ENCODE measurements at regions not wholly inside any gene's neighbourhood (a gene's known extent, or its start where the extent isn't known, plus 50 kb on each side); places are given as distances from the start of the nearest gene placed in this dataset.

- DNase-seq = no peak
- no peak for TF ChIP-seq CTCF (IDR thresholded peaks at IDR 0.05; ENCODE audit: partially characterized antibody, unreplicated experiment)
- Mint-ChIP-seq H3K36me3 (ENCODE audit: unreplicated experiment) (no peaks in the 10 kb centered on the region), H3K4me3 (ENCODE audit: unreplicated experiment) (peak overlapping the region; percentile 40), H3K27ac (ENCODE audit: unreplicated experiment) (peak overlapping the region; percentile 94), H3K9me3 (ENCODE audit: unreplicated experiment) (no peaks in the 10 kb centered on the region), H3K4me1 (ENCODE audit: low read depth, unreplicated experiment) (peaks cover 34% of the 10 kb centered on the region), H3K27me3 (ENCODE audit: unreplicated experiment) (peaks cover 3% of the 10 kb centered on the region)
Observed at GRCh38 chr5:124908581-124909451, 162.4 kb upstream of the ZNF608 start.

- DNase-seq = no peak
- peaks cover 3% of the 10 kb centered on the region for H3K27me3 Mint-ChIP-seq (ENCODE audit: unreplicated experiment)
- no peaks in the 10 kb centered on the region for H3K9me3 Mint-ChIP-seq (ENCODE audit: unreplicated experiment)
- peaks cover 34% of the 10 kb centered on the region for H3K4me1 Mint-ChIP-seq (ENCODE audit: low read depth, unreplicated experiment)
- no peaks in the 10 kb centered on the region for H3K36me3 Mint-ChIP-seq (ENCODE audit: unreplicated experiment)
- no peak for TF ChIP-seq CTCF (IDR thresholded peaks at IDR 0.05; ENCODE audit: partially characterized antibody, unreplicated experiment)
- no peak overlapping the region for H3K4me3 Mint-ChIP-seq (ENCODE audit: unreplicated experiment)
- peak overlapping the region; percentile 94 for H3K27ac Mint-ChIP-seq (ENCODE audit: unreplicated experiment)
Observed at GRCh38 chr5:124909734-124910133, 163.3 kb upstream of the ZNF608 start.

GRCh38 chr5:124910354-124911016, 164.0 kb upstream of the ZNF608 start:
- Mint-ChIP-seq H3K4me1 (ENCODE audit: low read depth, unreplicated experiment) (peaks cover 27% of the 10 kb centered on the region), H3K27me3 (ENCODE audit: unreplicated experiment) (peaks cover 3% of the 10 kb centered on the region), H3K27ac (ENCODE audit: unreplicated experiment) (no peak overlapping the region), H3K36me3 (ENCODE audit: unreplicated experiment) (no peaks in the 10 kb centered on the region), H3K4me3 (ENCODE audit: unreplicated experiment) (no peak overlapping the region), H3K9me3 (ENCODE audit: unreplicated experiment) (no peaks in the 10 kb centered on the region)
- DNase-seq = no peak
- no peak for TF ChIP-seq CTCF (IDR thresholded peaks at IDR 0.05; ENCODE audit: partially characterized antibody, unreplicated experiment)

- H3K36me3 Mint-ChIP-seq (ENCODE audit: unreplicated experiment) = no peaks in the 10 kb centered on the region
- peaks cover 3% of the 10 kb centered on the region for H3K9me3 Mint-ChIP-seq (ENCODE audit: unreplicated experiment)
- no peak for DNase-seq
- H3K27ac Mint-ChIP-seq (ENCODE audit: unreplicated experiment) = no peak overlapping the region
- TF ChIP-seq CTCF (IDR thresholded peaks at IDR 0.05; ENCODE audit: partially characterized antibody, unreplicated experiment) = no peak
- no peak overlapping the region for H3K4me3 Mint-ChIP-seq (ENCODE audit: unreplicated experiment)
- peaks cover 15% of the 10 kb centered on the region for H3K4me1 Mint-ChIP-seq (ENCODE audit: low read depth, unreplicated experiment)
- peaks cover 3% of the 10 kb centered on the region for H3K27me3 Mint-ChIP-seq (ENCODE audit: unreplicated experiment)
Observed at GRCh38 chr5:124912638-124913328, 166.3 kb upstream of the ZNF608 start.

Data from glutamatergic neuron (in vitro differentiated cells).